ENCODE measurements at regions not wholly inside any gene's neighbourhood (a gene's known extent, or its start where the extent isn't known, plus 50 kb on each side); places are given as distances from the start of the nearest gene placed in this dataset.

DNA sequence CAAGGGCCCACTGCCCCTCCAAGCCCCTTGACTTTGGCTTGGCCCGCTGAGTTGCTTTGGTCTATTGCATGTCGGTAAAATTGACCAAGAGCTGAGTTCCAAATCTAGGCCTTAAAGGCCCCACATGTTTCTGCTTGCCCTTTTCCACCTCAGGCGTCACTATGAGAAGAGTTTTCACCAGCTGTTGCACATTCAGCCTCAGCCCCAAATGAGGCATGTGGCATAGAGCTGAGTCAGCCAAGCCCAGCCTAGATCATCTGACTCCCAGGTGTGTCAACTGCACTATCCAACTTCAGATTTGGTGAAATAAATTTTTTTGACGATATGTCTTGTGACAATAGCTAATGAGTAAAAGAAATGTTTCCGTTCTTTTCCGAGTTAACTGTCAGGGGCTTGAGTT, 424.5 kb upstream of the FAM47C start:
- TF ChIP-seq, protein P1, sequence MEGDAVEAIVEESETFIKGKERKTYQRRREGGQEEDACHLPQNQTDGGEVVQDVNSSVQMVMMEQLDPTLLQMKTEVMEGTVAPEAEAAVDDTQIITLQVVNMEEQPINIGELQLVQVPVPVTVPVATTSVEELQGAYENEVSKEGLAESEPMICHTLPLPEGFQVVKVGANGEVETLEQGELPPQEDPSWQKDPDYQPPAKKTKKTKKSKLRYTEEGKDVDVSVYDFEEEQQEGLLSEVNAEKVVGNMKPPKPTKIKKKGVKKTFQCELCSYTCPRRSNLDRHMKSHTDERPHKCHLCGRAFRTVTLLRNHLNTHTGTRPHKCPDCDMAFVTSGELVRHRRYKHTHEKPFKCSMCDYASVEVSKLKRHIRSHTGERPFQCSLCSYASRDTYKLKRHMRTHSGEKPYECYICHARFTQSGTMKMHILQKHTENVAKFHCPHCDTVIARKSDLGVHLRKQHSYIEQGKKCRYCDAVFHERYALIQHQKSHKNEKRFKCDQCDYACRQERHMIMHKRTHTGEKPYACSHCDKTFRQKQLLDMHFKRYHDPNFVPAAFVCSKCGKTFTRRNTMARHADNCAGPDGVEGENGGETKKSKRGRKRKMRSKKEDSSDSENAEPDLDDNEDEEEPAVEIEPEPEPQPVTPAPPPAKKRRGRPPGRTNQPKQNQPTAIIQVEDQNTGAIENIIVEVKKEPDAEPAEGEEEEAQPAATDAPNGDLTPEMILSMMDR (IDR thresholded peaks at IDR 0.05; ENCODE audit: insufficient read depth, low read length, poor library complexity, severe bottlenecking) = no peak
- no peak overlapping the region for H3K4me3 ChIP-seq (replicated peaks; ENCODE audit: low read depth, low read length)
- H3K27me3 ChIP-seq (replicated peaks; ENCODE audit: control insufficient read depth, insufficient read depth, low read length) = no peaks in the 10 kb centered on the region
- no peaks in the 10 kb centered on the region for H3K36me3 ChIP-seq (ENCODE audit: control insufficient read depth, insufficient read depth, low read length)
- no peak for DNase-seq (ENCODE audit: extremely low read depth, insufficient read length)

DNA sequence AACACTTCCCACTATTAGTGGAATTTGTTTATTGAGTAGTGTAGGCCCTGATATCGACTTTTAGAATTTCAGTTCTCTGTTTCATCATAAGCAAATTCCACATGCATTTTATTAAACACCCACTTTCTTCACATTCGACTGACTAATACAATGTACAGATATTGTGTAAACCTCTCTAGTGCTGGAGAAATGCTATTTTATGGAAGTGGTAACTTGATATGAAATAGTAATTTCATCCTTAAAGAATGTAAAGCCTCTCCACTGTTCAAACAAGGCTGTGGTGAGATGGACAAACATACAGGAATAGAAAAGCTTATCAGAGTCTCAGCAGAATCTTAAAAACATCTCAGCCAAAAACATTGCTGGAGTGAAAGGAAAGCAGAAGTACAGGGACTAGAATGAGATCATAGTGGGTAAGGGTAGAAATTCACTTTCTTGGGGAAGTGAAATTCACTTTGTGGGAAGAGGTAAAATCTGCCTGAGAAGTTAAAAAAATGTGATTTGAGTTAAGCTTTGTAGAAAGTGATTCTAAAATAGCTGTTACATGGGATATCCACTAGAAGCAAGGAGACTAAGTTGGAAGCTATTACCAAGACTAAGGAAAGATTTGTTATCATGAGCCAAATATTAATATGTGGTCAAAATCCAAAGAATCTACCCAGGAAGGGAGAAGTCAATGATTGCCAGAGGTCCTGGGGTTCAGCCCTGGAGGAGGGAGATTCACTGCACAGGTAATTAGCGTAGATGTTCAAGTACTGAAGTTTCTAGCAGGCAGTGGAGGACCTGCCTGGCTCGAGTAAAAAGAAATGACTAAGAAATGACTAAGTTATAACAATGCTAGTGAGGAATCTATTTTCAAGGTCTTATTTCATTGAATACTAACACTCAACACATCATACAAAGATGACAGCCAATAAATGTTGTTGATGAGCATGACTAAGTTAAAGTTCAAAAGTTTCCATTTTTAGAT, 398.3 kb upstream of the FAM47C start:
- no peak overlapping the region for H3K4me3 ChIP-seq (replicated peaks; ENCODE audit: low read depth, low read length)
- H3K36me3 ChIP-seq (ENCODE audit: control insufficient read depth, insufficient read depth, low read length) = no peaks in the 10 kb centered on the region
- DNase-seq (ENCODE audit: extremely low read depth, insufficient read length) = no peak
- TF ChIP-seq, protein P1 (IDR thresholded peaks at IDR 0.05; ENCODE audit: insufficient read depth, low read length, poor library complexity, severe bottlenecking) = no peak
- no peaks in the 10 kb centered on the region for H3K27me3 ChIP-seq (replicated peaks; ENCODE audit: control insufficient read depth, insufficient read depth, low read length)

DNA sequence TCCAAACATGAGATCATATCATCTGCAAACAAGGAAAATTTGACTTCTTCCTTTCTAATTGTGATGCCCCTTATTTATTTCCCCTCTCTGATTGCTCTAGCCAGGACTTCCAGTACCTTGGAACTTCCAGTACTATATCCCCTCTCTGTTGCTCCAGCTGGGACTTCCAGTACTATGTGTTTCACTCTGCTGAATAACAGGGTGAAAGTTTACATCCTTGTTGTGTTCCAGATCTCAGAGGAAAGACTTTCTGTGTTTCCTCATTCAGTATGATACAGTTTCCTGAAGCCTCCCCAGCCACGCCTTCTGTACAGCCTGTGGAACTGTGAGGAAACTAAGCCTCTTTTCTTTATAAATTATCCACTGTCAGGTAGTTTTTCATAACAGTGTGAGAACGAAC, 381.3 kb upstream of the FAM47C start:
- H3K27me3 ChIP-seq (replicated peaks; ENCODE audit: control insufficient read depth, insufficient read depth, low read length) = no peaks in the 10 kb centered on the region
- TF ChIP-seq, protein P1 (IDR thresholded peaks at IDR 0.05; ENCODE audit: insufficient read depth, low read length, poor library complexity, severe bottlenecking) = no peak
- H3K36me3 ChIP-seq (ENCODE audit: control insufficient read depth, insufficient read depth, low read length) = no peaks in the 10 kb centered on the region
- DNase-seq (ENCODE audit: extremely low read depth, insufficient read length) = no peak
- no peak overlapping the region for H3K4me3 ChIP-seq (replicated peaks; ENCODE audit: low read depth, low read length)

DNA sequence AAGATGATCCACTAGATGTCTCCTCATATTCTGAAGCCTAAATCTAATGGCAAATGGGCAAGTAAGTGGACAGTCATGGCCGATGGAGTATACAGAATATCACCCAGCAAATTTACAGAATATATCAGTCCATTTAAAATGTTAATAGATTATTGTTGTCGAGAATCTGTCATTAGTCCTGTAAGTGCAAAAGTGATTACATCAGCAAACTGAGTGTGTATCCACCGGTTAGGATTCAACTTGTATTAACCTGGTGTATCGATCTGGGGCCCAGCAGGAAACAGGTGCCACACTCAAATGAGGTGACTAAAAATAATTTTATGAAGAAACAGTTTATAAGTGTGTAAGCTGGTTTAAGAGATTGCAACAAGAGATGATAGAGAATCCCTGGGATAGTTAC, 367.9 kb upstream of the FAM47C start:
- Histone ChIP-seq H3K4me3 (replicated peaks; ENCODE audit: low read depth, low read length) (no peak overlapping the region), H3K27me3 (replicated peaks; ENCODE audit: control insufficient read depth, insufficient read depth, low read length) (no peaks in the 10 kb centered on the region), H3K36me3 (ENCODE audit: control insufficient read depth, insufficient read depth, low read length) (no peaks in the 10 kb centered on the region)
- TF ChIP-seq, protein P1 (IDR thresholded peaks at IDR 0.05; ENCODE audit: insufficient read depth, low read length, poor library complexity, severe bottlenecking) = no peak
- no peak for DNase-seq (ENCODE audit: extremely low read depth, insufficient read length)

DNA sequence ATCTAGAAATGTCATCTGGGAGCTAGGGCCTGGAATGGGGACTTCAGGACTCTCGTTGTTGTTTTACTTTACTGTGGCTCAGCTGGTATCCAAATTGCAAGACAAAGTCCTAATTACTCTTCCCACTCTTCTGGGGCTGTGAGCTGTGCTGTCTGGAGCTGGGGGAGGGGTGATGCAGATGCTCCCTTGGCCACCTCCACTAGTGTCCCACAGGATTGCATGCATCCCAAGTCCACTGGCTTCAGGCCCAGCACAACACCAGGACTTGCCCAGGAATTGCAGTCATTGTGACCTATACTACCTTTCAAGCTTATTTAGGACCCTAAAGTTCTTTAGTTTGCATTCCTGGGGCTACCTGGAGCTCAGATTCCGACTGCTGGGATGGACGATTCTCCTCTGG, 366.1 kb upstream of the FAM47C start:
- no peak for DNase-seq (ENCODE audit: extremely low read depth, insufficient read length)
- Histone ChIP-seq H3K36me3 (ENCODE audit: control insufficient read depth, insufficient read depth, low read length) (no peaks in the 10 kb centered on the region), H3K27me3 (replicated peaks; ENCODE audit: control insufficient read depth, insufficient read depth, low read length) (no peaks in the 10 kb centered on the region), H3K4me3 (replicated peaks; ENCODE audit: low read depth, low read length) (no peak overlapping the region)
- TF ChIP-seq, protein P1 (IDR thresholded peaks at IDR 0.05; ENCODE audit: insufficient read depth, low read length, poor library complexity, severe bottlenecking) = no peak

Measured in GM06990 (cell line).